Ovary (tissue), 3 donors: ENCODE measurements at regions not wholly inside any gene's neighbourhood (a gene's known extent, or its start where the extent isn't known, plus 50 kb on each side); places are given as distances from the start of the nearest gene placed in this dataset.

Experiments
- EP300 ChIP-seq: sonication (generic); formaldehyde crosslinking; IDR thresholded peaks from one replicate; pipeline ENCODE4 v1.6.1; 2017; ENCODE audit warnings: antibody characterized with exemption
- POLR2A ChIP-seq: fragments of 450-650 bp; IDR thresholded peaks from one replicate; pipeline ENCODE4 v1.6.1; 2017; ENCODE audit warnings: antibody characterized with exemption, mild to moderate bottlenecking, moderate library complexity
- TF ChIP-seq, protein P1 (sequence below), 3 donors: fragments of 450-650 bp in 2 of 3; fragments of 200-600 bp in 1 of 3; IDR thresholded peaks; one replicate each; pipeline versions ENCODE4 v1.5.1 to v1.8.0; 2016 to 2022; ENCODE audit warnings: antibody characterized with exemption in 3 of 3, mild to moderate bottlenecking in 1 of 3
- donor health status: DM: no; HTN: no; CAD: no.

DNA sequence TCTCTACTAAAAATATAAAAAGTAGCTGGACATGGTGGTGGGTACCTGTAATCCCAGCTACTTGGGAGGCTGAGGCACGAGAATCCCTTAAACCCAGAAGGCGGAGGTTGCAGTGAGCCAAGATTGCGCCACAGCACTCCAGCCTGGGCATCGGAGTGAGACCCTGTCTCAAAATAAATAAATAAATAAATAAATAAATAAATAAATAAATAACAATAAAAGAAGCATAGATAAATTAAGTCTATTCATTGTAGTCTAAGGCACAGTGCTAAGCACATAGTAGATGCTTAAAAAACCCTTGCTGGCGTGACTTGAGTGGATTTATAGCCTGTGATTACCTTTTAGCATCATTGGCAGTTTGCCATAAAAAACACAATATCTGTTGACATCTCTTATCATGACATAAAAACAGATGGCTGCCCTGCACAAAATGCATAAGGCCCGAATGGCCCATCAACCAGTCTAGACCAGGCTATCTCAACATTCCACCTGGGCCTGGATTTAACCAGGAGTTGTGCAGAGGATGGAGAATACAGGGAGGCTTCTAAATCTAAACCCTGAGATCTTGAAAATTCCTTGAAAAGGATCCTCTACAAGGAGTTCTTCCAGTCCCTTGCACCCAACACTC lies 94.9 kb downstream of the PRLHR start:
- TF ChIP-seq, protein P1, sequence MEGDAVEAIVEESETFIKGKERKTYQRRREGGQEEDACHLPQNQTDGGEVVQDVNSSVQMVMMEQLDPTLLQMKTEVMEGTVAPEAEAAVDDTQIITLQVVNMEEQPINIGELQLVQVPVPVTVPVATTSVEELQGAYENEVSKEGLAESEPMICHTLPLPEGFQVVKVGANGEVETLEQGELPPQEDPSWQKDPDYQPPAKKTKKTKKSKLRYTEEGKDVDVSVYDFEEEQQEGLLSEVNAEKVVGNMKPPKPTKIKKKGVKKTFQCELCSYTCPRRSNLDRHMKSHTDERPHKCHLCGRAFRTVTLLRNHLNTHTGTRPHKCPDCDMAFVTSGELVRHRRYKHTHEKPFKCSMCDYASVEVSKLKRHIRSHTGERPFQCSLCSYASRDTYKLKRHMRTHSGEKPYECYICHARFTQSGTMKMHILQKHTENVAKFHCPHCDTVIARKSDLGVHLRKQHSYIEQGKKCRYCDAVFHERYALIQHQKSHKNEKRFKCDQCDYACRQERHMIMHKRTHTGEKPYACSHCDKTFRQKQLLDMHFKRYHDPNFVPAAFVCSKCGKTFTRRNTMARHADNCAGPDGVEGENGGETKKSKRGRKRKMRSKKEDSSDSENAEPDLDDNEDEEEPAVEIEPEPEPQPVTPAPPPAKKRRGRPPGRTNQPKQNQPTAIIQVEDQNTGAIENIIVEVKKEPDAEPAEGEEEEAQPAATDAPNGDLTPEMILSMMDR (IDR thresholded peaks at IDR 0.05), result no peak
- TF ChIP-seq POLR2A, result no peak
- TF ChIP-seq EP300, result no peak
